ENCODE measurements at regions not wholly inside any gene's neighbourhood (a gene's known extent, or its start where the extent isn't known, plus 50 kb on each side); places are given as distances from the start of the nearest gene placed in this dataset.
A peak's percentile ranks its signal among the peaks of the same experiment; 100 is the strongest.

GRCh38 chrX:69305333-69306062 is 140.2 kb upstream of the PJA1 start:
- DNase-seq (ENCODE audit: low read depth), result no peak

- DNase-seq (ENCODE audit: low read depth), result no peak
These were observed 138.0 kb upstream of the PJA1 start for GRCh38 chrX:69303231-69303630.

- no peak for DNase-seq (ENCODE audit: low read depth)
These were observed 134.9 kb upstream of the PJA1 start for GRCh38 chrX:69299951-69300714.

GRCh38 chrX:69299285-69299684 is 134.0 kb upstream of the PJA1 start:
- no peak for DNase-seq (ENCODE audit: low read depth)

- DNase-seq (ENCODE audit: low read depth), result no peak
These were observed 133.3 kb upstream of the PJA1 start for GRCh38 chrX:69298466-69299140.

GRCh38 chrX:69297506-69297905 is 132.3 kb upstream of the PJA1 start:
- DNase-seq (ENCODE audit: low read depth), result no peak

- DNase-seq (ENCODE audit: low read depth), result no peak
These were observed 128.7 kb upstream of the PJA1 start for GRCh38 chrX:69293776-69294601.

GRCh38 chrX:69291116-69291515 is 125.9 kb upstream of the PJA1 start:
- no peak for DNase-seq (ENCODE audit: low read depth)

- DNase-seq (ENCODE audit: low read depth), result no peak
These were observed 125.0 kb upstream of the PJA1 start for GRCh38 chrX:69290292-69290691.

GRCh38 chrX:69289793-69290123 is 124.5 kb upstream of the PJA1 start:
- DNase-seq (ENCODE audit: low read depth), result no peak

- DNase-seq (ENCODE audit: low read depth), result no peak
These were observed 124.0 kb upstream of the PJA1 start for GRCh38 chrX:69289046-69289792.

GRCh38 chrX:69287095-69287494 is 121.8 kb upstream of the PJA1 start:
- DNase-seq (ENCODE audit: low read depth), result no peak

GRCh38 chrX:69286565-69286906 is 121.3 kb upstream of the PJA1 start:
- no peak for DNase-seq (ENCODE audit: low read depth)

GRCh38 chrX:69285881-69286564 is 120.8 kb upstream of the PJA1 start:
- peak; percentile 17 for DNase-seq (ENCODE audit: low read depth)

- no peak for DNase-seq (ENCODE audit: low read depth)
These were observed 120.2 kb upstream of the PJA1 start for GRCh38 chrX:69285401-69285877.

GRCh38 chrX:69284491-69284890 is 119.2 kb upstream of the PJA1 start:
- no peak for DNase-seq (ENCODE audit: low read depth)

- no peak for DNase-seq (ENCODE audit: low read depth)
These were observed 117.8 kb upstream of the PJA1 start for GRCh38 chrX:69282893-69283690.

GRCh38 chrX:69280933-69281332 is 115.7 kb upstream of the PJA1 start:
- DNase-seq (ENCODE audit: low read depth), result no peak

- no peak for DNase-seq (ENCODE audit: low read depth)
These were observed 114.0 kb upstream of the PJA1 start for GRCh38 chrX:69279234-69279633.

- DNase-seq (ENCODE audit: low read depth), result no peak
These were observed 112.9 kb upstream of the PJA1 start for GRCh38 chrX:69278031-69278687.
